ENCODE measurements at regions not wholly inside any gene's neighbourhood (a gene's known extent, or its start where the extent isn't known, plus 50 kb on each side); places are given as distances from the start of the nearest gene placed in this dataset.
"Not testable (repeated sequence)": the region's sequence is repeated elsewhere in the genome, so short reads cannot be mapped to it uniquely, and the experiment has no call there.

DNA sequence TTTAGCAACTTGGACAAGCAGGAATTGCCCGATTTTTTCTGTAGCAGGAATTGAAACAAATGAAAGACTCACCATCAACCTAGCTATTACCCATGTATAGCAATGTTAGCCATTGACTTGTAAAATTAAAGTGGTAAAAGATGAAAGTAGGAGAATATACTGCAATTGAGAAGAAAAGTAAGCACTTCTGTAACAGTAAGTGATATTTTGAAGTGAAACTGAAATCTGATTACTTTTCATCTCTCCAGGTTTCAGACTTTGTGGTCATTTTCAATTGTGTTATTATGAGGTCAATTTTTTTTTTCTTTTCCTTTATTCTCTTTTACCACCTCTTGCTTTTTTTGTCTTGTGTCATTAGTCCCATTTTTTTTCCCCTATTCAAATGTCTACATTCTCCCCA is 1078.2 kb downstream of the ZPLD1 start:
- DNase-seq, result no peak

DNA sequence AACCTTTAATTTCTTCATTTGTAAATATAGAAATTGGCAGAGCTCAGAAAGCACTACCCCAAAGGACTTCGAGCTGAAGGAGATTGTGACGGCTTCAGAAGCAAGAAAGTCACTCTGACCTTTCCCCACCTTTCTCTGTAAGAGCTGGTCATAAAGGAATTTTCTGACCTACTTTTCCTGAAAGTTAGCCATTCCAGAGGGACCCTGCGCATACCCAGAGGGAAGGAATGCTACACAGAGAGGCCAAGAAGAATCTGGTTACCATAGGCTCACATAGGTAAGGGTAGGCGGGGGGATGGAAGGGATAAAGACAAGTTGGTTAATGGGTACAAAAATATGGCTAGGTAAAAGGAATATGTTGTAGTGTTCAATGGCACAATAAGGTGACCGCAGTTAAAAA is 1080.3 kb downstream of the ZPLD1 start:
- DNase-seq, result no peak

- no peak for DNase-seq
Measured at GRCh38 chr3:103516950-103517349, 1082.1 kb downstream of the ZPLD1 start.

DNA sequence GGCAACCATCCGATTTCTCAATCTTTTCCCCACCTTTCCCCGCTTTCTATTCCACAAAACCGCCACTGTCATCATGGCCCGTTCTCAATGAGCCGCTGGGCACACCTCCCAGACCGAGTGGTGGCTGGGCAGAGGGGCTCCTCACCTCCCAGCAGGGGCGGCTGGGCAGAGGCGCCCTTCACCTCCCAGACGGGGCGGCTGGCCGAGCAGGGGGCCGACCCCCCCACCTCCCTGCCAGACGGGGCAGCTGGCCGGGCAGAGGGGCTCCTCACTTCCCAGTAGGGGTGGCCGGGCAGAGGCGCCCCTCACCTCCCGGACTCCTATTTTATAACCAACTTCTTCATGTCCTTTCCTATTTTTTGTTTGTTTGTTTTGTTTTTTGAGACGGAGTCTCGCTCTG is 1096.5 kb downstream of the ZPLD1 start:
- not testable (repeated sequence) for DNase-seq

GRCh38 chr3:103532986-103533385 is 1098.2 kb downstream of the ZPLD1 start:
- DNase-seq, result no peak

DNA sequence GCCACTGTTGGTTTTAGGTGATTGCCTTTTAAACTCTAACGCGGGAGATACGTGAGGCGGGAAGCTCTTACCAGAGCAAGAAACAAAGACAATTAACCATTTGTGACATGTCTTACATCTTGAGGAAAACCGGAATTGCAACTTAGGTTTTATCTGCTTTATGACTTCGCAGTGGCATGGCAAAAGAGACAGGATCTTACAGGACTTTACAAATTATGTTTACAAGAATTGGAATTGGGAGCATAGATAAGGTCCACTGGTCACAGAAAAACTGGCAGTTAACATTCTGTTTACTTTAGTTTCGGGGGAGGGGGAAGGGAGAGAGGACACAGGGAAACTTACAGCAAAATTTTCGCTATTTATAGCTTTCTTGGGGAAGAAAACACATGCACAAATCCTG is 1119.6 kb downstream of the ZPLD1 start:
- no peak for DNase-seq

GRCh38 chr3:103564116-103564515 is 1129.3 kb downstream of the ZPLD1 start:
- not testable (repeated sequence) for DNase-seq

GRCh38 chr3:103585809-103586208 is 1151.0 kb downstream of the ZPLD1 start:
- no peak for DNase-seq

- no peak for DNase-seq
Measured at GRCh38 chr3:103589770-103590169, 1155.0 kb downstream of the ZPLD1 start.

- DNase-seq, result no peak
Measured at GRCh38 chr3:103600844-103601243, 1166.0 kb downstream of the ZPLD1 start.

- DNase-seq, result no peak
Measured at GRCh38 chr3:103601666-103602065, 1166.9 kb downstream of the ZPLD1 start.

GRCh38 chr3:103609472-103609871 is 1174.7 kb downstream of the ZPLD1 start:
- no peak for DNase-seq

DNA sequence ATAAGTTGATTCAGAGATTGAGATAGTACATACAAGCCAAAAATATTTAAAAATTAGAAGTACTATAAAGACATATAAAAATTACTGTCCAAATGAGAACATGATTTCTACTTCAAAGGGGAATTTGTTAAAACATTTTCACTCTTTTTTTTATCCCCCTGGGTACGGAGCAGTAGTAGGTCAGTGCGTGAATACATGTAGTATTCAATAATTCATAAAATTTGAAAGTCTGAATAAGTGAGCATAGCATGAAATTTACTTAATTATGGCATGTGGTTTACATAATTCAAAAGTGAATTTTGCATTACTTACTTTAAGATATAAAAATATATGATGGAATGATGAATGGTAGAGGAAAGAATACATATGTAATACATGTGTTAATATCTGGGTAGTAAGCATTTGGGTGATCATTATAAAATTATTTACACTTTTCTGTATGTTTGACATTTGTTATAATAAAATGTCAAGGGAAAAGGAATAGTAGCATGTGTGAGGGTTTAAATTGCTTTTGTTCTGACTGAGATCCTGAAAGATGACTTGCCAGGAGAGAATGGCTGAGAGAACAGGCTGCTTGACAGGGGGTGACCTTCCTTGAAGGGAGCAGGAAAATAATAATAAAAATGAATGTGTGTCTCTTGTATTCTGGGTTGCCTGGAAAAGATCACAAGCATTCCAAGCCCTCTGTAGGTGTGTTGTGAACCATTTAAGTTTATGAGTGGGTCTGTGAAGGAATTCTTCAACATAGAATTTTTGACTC is 1178.8 kb downstream of the ZPLD1 start:
- no peak for DNase-seq

DNA sequence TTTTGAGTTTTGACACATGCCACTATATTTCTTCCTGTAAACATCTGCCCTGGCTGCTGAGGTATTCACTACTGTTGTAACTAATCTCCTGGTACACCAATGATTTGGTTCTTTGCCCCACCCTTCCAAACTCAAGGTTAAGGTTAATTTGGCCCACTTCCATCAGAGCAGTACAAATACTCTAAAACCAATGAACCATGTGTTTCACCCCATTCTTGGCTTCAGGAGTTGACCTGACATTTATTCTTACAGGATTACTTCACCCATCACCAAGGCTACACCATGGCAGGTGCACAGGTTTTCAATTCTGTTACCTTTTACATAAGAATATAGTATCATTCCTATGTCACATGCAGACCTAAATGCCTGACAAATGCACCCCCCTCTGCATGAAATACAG is 1179.9 kb downstream of the ZPLD1 start:
- no peak for DNase-seq

- DNase-seq, result no peak
Measured at GRCh38 chr3:103617961-103618360, 1183.1 kb downstream of the ZPLD1 start.

DNA sequence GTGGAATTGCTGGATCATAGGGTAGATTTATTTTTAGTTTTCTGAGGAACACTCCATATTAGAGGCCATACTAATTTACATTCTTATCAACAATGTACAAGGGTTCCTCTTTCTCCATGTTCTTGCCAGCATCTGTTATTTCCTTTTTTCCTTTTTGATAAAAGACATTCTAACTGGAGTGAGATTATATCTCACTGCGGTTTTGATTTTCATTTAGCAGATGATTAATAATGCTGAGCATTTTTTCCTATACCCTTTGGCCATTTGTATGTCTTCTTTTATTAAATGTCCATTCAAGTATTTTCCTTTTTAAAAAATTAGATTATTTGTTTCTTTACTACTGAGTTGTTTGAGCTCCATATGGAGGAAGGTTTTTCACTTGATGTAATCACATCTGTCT is 1189.5 kb downstream of the ZPLD1 start:
- DNase-seq, result no peak

GRCh38 chr3:103629391-103629790 is 1194.6 kb downstream of the ZPLD1 start:
- no peak for DNase-seq

DNA sequence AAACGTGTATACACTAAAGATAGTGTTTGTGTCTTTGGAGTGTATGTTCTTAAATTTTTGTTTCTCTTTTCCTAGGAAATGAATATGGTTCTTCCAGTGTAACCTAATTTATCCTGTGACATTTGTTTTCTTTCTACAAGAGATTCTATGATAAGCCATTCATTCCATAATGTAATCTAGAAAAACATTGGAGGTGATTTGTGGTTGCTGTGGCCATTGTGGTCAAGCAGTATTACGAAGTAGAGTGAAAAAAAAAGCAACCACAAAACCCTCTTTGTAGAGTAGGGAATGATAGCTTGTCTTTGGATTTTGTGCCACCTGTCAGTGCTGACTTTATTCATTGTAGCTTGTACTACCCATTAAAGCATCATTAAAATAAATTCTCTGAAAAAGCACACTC is 1209.6 kb downstream of the ZPLD1 start:
- DNase-seq, result no peak

- DNase-seq, result no peak
Measured at GRCh38 chr3:103653996-103654395, 1219.2 kb downstream of the ZPLD1 start.

DNA sequence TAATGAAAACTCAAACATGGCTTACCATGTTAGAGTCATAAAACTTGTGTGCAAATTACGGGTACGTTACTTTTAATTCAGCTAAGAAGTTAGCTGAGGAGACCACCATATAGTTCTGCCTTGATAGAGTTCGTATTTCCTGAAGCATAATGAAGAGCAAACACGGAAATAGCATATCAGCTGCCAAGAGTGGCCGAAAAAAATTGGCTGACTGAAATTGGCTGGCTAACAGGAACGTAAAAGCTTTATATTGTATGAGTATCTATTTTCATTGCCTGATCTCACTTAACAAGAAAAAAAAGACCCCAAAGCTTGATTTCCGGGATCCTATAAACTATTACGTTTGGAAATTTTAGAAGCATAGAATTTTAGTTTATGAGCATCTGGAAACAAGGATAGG is 1222.9 kb downstream of the ZPLD1 start:
- peak; percentile 31 for DNase-seq

DNA sequence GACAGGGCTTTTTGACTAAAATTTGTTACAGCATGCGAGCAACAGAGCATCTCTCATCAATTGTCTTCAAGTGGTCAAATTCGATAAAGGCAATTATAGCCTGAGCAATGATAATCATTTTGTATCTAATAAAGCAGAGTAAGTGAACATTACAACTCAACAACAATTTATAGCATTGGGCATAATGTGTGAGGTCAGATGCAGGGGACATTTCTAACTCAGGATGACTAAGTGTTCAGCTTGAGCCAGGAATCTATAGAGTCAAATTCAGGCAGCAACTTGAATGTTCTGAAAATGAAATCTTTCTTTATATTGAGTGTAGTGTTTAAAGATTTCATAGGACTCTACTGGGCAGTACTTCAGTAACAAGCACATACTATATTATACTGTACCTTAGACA is 1226.0 kb downstream of the ZPLD1 start:
- DNase-seq, result no peak

GRCh38 chr3:103662591-103662990 is 1227.8 kb downstream of the ZPLD1 start:
- DNase-seq, result no peak

DNA sequence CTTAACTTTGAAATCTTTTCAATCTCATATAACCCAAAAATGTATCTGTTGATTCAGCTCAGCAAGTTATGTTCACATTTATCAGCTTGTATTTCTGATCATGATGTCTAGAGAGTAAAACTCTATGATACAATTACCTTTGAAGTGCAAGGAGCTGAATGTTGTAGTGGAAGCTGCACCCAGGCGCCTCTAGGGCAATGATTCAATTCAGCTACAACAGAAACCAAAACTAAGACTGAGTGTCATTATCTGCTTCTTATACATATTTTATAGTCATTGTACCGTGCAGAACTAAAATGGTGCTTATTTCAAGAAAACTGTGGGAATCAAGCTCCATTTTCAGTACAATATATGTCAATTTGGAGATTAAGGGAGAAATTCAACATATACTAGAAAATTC is 1237.5 kb downstream of the ZPLD1 start:
- DNase-seq, result no peak

DNA sequence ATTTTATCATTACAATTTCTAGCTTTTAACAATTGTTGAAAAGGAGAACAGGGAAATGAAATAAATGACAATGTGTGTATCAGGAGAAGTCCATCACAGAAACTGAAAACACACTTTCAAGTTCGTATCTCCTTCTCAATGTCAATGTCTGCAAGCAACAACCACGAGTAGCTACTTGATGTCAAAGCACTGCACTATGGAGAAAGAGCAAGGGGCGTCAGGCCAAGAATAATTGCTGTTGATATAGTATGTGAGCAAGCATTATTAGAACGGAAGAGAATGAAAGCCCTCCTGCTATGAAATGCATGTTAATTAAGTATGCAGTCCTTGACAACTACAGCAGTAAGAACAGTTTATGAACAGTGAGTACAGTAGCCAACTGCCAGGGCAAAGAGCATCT is 1250.1 kb downstream of the ZPLD1 start:
- peak; percentile 85 for DNase-seq

- no peak for DNase-seq
Measured at GRCh38 chr3:103685939-103686338, 1251.1 kb downstream of the ZPLD1 start.

Measured in NCI-H2081 treated with DMSO at 0.1 percent for 48 hours (cell line).